Peyer's patch (tissue), 4 donors: ENCODE measurements at regions not wholly inside any gene's neighbourhood (a gene's known extent, or its start where the extent isn't known, plus 50 kb on each side); places are given as distances from the start of the nearest gene placed in this dataset.

Experiments
- POLR2A ChIP-seq, 2 donors: fragments of 450-650 bp; IDR thresholded peaks; one replicate each; pipeline ENCODE4 v1.5.1; 2017; ENCODE audit warnings: antibody characterized with exemption in 2 of 2, mild to moderate bottlenecking in 2 of 2, moderate library complexity in 2 of 2
- TF ChIP-seq, protein P1 (sequence below), 6 experiments: fragments of 450-650 bp in 4 of 6; fragments of 200-600 bp in 2 of 6; sonication (generic) in 1 of 6; IDR thresholded peaks; one replicate each; pipeline ENCODE4 v1.5.1; 2017 to 2019; ENCODE audit warnings: antibody characterized with exemption in 6 of 6, mild to moderate bottlenecking in 3 of 6, moderate library complexity in 1 of 6

DNA sequence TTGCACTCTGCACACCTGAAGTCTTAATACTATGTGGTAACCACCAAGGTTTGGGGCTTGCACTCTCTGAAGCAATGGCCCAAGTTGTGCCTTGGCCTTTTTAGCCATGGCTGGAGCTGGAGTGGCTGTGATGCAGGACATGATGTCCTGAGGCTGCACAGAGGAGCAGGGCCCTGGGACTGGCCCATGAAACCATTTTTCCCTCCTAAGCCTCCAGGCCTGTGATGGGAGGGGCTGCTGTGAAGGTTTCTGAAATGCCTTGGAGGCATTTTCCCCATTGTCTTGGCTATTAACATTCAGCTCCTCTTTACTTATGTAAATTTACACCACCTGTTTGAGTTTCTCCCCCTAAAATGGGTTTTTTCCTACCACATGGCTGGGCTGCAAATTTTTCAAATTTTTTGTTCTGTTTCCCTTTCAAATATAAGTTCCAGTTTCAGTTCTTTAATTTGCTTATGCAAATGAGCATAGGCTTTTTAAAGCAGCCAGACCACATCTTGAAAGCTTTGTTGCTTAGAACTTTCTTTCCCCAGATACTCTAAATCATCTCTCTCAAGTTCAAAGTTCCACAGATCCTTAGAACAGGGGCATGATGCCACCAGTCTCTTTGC lies 237.4 kb upstream of the DMAC1 start:
- TF ChIP-seq, protein P1, sequence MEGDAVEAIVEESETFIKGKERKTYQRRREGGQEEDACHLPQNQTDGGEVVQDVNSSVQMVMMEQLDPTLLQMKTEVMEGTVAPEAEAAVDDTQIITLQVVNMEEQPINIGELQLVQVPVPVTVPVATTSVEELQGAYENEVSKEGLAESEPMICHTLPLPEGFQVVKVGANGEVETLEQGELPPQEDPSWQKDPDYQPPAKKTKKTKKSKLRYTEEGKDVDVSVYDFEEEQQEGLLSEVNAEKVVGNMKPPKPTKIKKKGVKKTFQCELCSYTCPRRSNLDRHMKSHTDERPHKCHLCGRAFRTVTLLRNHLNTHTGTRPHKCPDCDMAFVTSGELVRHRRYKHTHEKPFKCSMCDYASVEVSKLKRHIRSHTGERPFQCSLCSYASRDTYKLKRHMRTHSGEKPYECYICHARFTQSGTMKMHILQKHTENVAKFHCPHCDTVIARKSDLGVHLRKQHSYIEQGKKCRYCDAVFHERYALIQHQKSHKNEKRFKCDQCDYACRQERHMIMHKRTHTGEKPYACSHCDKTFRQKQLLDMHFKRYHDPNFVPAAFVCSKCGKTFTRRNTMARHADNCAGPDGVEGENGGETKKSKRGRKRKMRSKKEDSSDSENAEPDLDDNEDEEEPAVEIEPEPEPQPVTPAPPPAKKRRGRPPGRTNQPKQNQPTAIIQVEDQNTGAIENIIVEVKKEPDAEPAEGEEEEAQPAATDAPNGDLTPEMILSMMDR (IDR thresholded peaks at IDR 0.05) = no peak
- no peak for TF ChIP-seq POLR2A (IDR thresholded peaks at IDR 0.05)
